WERI-Rb-1 (cell line): ENCODE measurements at regions not wholly inside any gene's neighbourhood (a gene's known extent, or its start where the extent isn't known, plus 50 kb on each side); places are given as distances from the start of the nearest gene placed in this dataset.
"Not testable (repeated sequence)": the region's sequence is repeated elsewhere in the genome, so short reads cannot be mapped to it uniquely, and the experiment has no call there.

Source experiments
- DNase-seq: peaks from one replicate; pipeline ENCODE4 v3.0.0-alpha.2; 2020
- H3K27ac ChIP-seq: fragments of 250-450 bp; sonication (Bioruptor Pico); 2 replicates; pipeline ENCODE4 v1.5.1; 2020; ENCODE audit warnings: mild to moderate bottlenecking, moderate library complexity
- H3K27me3 ChIP-seq: fragments of 250-450 bp; sonication (Bioruptor Pico); 2 replicates; pipeline ENCODE4 v1.5.1; 2021; ENCODE audit warnings: mild to moderate bottlenecking, low read depth, moderate library complexity; ENCODE audit not compliant: insufficient read depth, severe bottlenecking
- H3K36me3 ChIP-seq: fragments of 250-450 bp; sonication (Bioruptor Pico); 2 replicates; pipeline ENCODE4 v1.5.1; 2020; ENCODE audit warnings: mild to moderate bottlenecking, moderate library complexity
- H3K4me3 ChIP-seq: 2 replicates; pipeline ENCODE4 v1.5.1; 2011; ENCODE audit warnings: low read depth, mild to moderate bottlenecking, control low read depth, low read length
- H3K9me3 ChIP-seq: fragments of 250-450 bp; sonication (Bioruptor Pico); 2 replicates; pipeline ENCODE4 v1.5.1; 2021; ENCODE audit warnings: mild to moderate bottlenecking, moderate library complexity; ENCODE audit not compliant: severe bottlenecking
- TF ChIP-seq, protein P1 (sequence below): IDR thresholded peaks from 2 replicates; pipeline ENCODE4 v1.5.1; 2011; ENCODE audit warnings: low read depth, mild to moderate bottlenecking, control low read depth, inconsistent platforms, low read length

DNA sequence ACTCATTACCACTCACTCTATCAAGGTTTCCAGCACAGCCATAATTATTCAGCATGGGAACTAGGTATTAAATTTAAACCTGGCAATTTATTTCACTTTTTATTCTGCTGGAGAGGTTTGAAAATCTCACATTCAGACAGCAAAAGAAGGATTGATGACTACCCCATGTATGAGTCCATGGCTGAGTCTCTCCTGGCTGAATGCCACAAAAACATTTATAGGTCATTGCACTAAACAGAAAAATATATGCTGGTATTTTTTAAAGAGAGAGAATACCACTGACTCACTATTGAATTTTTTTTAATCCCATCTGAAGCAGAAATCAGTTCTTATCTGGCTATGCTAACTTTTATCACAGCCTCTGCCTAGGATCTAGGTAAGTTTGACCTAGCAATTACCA is 336.3 kb downstream of the PPP1R3A start:
- Histone ChIP-seq H3K9me3 (no peaks in the 10 kb centered on the region), H3K27me3 (no peaks in the 10 kb centered on the region), H3K36me3 (no peaks in the 10 kb centered on the region), H3K27ac (no peak overlapping the region), H3K4me3 (no peak overlapping the region)
- TF ChIP-seq, protein P1, sequence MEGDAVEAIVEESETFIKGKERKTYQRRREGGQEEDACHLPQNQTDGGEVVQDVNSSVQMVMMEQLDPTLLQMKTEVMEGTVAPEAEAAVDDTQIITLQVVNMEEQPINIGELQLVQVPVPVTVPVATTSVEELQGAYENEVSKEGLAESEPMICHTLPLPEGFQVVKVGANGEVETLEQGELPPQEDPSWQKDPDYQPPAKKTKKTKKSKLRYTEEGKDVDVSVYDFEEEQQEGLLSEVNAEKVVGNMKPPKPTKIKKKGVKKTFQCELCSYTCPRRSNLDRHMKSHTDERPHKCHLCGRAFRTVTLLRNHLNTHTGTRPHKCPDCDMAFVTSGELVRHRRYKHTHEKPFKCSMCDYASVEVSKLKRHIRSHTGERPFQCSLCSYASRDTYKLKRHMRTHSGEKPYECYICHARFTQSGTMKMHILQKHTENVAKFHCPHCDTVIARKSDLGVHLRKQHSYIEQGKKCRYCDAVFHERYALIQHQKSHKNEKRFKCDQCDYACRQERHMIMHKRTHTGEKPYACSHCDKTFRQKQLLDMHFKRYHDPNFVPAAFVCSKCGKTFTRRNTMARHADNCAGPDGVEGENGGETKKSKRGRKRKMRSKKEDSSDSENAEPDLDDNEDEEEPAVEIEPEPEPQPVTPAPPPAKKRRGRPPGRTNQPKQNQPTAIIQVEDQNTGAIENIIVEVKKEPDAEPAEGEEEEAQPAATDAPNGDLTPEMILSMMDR, result no peak
- DNase-seq, result no peak

DNA sequence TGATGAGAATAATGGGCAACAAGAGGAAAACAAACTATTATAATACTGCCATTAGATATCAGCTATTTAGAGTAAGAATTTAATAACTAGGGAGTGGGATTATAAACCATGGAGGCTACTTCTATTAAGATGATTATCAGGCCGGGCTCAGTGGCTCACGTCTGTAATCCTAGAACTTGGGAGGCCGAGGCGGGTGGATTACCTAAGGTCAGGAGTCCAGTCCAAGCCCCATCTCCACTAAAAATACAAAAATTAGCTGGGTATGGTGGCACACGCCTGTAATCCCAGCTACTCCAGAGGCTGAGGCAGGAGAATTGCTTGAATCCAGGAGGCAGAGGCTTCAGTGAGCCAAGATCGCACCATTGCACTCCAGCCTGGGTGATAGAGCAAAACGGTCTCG is 355.6 kb downstream of the PPP1R3A start:
- not testable (repeated sequence) for H3K27ac ChIP-seq, H3K36me3 ChIP-seq, H3K9me3 ChIP-seq, H3K27me3 ChIP-seq, H3K4me3 ChIP-seq
- peak; percentile 49 for DNase-seq

DNA sequence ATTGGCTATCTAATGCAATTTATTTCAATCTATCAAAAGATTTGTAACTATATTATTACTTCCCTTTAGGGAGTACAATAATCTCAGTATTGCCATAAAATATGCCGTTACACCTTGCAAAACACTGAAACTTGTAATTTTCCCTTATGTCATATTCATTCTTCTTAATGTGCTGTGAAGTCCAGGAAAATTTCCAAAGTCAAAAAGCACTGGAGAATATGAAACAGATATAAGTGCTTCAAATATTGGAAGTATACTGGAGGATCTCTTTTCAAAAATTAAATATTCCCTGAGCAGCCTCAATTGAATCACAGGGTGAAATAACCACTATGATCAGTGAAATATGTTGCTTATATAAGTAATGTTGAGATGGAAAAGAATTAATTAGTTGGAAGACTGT is 356.0 kb downstream of the PPP1R3A start:
- no peak overlapping the region for H3K4me3 ChIP-seq
- H3K9me3 ChIP-seq, result no peaks in the 10 kb centered on the region
- no peaks in the 10 kb centered on the region for H3K27me3 ChIP-seq
- H3K36me3 ChIP-seq, result no peaks in the 10 kb centered on the region
- no peak overlapping the region for H3K27ac ChIP-seq
- DNase-seq, result no peak
- TF ChIP-seq, protein P1, result no peak

DNA sequence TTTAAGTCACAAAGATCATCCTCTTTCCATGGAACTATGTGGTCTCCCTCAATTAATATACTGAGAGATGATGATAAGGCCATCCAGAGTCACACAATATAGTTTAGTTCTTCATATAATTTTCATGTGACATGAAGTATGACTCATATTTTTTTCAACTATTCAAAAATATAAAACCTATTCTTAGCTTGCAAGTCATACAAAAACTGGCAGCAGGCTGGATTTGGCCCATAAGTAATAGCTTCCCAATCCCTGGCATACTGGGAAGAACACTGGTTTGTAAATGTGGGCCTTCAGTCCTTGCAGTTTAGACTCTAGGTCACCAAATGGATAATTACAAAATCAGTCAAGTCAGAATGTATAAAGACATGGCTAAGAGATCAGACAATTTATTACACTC is 356.6 kb downstream of the PPP1R3A start:
- H3K27me3 ChIP-seq, result no peaks in the 10 kb centered on the region
- no peaks in the 10 kb centered on the region for H3K36me3 ChIP-seq
- H3K4me3 ChIP-seq, result no peak overlapping the region
- DNase-seq, result no peak
- TF ChIP-seq, protein P1, result no peak
- no peaks in the 10 kb centered on the region for H3K9me3 ChIP-seq
- H3K27ac ChIP-seq, result no peak overlapping the region

DNA sequence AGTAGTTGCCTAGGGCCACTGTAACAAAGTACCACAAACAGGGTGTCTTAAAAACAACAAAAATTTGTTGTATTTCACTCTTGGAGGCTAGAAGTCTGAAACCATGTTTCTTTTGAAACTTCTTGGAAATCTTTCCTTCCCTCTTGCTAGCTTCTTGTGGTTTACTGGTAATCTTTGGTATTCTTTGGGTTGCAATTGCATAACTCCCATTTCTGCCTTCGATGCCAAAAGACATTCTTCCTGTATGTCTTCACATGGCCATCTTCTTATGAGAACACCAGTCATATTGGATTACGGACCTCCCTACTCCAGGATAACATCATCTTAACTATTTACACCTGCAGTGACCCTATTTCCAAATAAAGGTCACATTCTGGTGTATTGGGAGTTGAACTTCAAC is 357.4 kb downstream of the PPP1R3A start:
- Histone ChIP-seq H3K9me3 (no peaks in the 10 kb centered on the region), H3K27me3 (no peaks in the 10 kb centered on the region), H3K36me3 (no peaks in the 10 kb centered on the region), H3K27ac (no peak overlapping the region), H3K4me3 (no peak overlapping the region)
- DNase-seq, result no peak
- TF ChIP-seq, protein P1, result no peak

DNA sequence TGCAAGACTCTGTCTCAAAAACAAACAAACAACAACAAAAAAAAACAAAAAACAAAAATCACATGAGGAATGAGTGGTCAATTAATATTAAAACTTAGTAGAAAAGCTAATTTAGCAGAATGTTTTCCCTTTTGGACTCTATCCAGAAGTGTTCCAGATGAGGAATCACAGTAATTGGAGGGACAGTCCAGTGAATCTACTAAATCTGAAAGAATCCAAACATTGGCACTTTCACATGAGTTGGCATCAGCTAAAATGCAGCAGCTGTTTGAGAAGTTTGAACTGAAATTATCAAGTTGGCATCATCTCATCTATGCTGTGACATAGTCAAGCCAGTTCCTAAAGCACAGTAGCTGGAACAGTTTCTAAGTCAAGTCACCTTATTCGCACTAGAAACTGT is 367.8 kb downstream of the PPP1R3A start:
- Histone ChIP-seq H3K4me3 (no peak overlapping the region), H3K27me3 (no peaks in the 10 kb centered on the region), H3K9me3 (no peaks in the 10 kb centered on the region), H3K27ac (no peak overlapping the region), H3K36me3 (no peaks in the 10 kb centered on the region)
- DNase-seq, result no peak
- TF ChIP-seq, protein P1, result no peak
